GM12864 (cell line): ENCODE measurements at regions not wholly inside any gene's neighbourhood (a gene's known extent, or its start where the extent isn't known, plus 50 kb on each side); places are given as distances from the start of the nearest gene placed in this dataset.
A peak's percentile ranks its signal among the peaks of the same experiment; 100 is the strongest.

Experiments used
- DNase-seq: peaks from one replicate; pipeline ENCODE4 v3.0.0-alpha.2; 2011; ENCODE audit warnings: low read depth
- H3K4me3 ChIP-seq: 2 replicates; pipeline ENCODE4 v1.5.1; 2011; ENCODE audit warnings: mild to moderate bottlenecking, low read depth, low read length, control low read depth
- TF ChIP-seq, protein P1 (sequence below): IDR thresholded peaks from 2 replicates; pipeline ENCODE4 v1.5.1; 2011; ENCODE audit warnings: low read depth, mild to moderate bottlenecking, moderate library complexity, low read length, control low read depth, inconsistent platforms; ENCODE audit errors: missing control alignments

DNA sequence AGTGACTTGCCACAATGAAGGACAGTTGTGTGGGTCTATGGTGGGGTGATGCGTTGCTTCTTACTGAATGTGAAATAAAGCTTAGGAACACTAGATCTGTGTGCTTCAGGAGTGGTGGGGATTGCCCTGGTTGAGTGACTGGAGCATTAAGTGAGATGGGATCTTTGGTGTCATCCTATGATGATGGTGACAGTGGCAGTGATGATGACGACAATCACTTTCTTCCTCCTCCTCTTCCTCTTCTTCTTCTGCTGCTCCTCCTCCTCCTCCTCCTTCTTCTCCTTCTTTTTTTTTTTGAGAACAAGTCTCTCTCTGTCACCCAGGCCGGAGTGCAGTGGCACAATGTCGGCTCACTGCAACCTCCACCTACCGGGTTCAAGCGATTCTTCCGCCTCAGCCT, 396.8 kb downstream of the SEC14L1 start:
- TF ChIP-seq, protein P1, sequence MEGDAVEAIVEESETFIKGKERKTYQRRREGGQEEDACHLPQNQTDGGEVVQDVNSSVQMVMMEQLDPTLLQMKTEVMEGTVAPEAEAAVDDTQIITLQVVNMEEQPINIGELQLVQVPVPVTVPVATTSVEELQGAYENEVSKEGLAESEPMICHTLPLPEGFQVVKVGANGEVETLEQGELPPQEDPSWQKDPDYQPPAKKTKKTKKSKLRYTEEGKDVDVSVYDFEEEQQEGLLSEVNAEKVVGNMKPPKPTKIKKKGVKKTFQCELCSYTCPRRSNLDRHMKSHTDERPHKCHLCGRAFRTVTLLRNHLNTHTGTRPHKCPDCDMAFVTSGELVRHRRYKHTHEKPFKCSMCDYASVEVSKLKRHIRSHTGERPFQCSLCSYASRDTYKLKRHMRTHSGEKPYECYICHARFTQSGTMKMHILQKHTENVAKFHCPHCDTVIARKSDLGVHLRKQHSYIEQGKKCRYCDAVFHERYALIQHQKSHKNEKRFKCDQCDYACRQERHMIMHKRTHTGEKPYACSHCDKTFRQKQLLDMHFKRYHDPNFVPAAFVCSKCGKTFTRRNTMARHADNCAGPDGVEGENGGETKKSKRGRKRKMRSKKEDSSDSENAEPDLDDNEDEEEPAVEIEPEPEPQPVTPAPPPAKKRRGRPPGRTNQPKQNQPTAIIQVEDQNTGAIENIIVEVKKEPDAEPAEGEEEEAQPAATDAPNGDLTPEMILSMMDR, result no peak
- no peak for DNase-seq
- no peak overlapping the region for H3K4me3 ChIP-seq

DNA sequence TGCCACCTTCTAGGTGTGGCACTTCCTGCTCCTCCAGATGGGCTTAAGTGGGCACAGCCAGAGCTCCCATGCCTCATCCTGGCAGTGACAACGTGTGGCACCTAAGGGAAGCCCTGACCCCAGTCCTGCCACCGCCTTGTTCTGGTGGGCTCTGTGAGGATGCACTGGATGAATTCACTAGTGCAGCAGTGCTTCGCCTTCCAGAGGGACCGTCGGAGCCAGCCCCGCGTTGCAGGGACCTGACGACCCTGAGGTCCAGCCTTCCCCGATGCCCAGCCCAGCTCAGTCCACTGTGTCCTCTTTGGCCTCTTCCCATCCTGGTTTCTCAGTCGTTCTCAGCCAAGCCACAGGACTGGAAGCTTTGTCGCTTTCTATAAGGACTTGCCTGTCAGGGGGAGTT, 399.8 kb downstream of the SEC14L1 start:
- TF ChIP-seq, protein P1, result no peak
- H3K4me3 ChIP-seq, result no peak overlapping the region
- no peak for DNase-seq

DNA sequence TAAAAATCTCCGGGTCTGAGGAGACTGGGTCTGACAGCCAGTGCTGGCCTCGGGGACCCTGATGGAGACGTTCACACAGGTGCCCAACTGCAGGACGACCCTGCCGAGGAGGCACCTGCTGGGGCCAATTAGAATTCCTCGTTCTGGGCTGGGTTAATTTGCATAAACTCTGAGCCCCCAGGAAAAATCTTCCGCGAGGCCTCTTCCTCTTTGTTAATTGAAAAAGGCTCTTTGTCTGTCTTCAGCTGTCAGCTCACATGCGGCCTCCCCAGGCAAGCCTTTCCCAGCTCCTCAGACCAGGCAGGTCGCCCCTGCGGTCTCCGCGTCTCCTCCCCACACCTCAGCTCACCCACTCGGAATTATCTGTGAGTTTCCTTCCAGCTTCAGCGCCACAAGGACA, 400.2 kb downstream of the SEC14L1 start:
- no peak overlapping the region for H3K4me3 ChIP-seq
- TF ChIP-seq, protein P1, result no peak
- DNase-seq, result no peak

DNA sequence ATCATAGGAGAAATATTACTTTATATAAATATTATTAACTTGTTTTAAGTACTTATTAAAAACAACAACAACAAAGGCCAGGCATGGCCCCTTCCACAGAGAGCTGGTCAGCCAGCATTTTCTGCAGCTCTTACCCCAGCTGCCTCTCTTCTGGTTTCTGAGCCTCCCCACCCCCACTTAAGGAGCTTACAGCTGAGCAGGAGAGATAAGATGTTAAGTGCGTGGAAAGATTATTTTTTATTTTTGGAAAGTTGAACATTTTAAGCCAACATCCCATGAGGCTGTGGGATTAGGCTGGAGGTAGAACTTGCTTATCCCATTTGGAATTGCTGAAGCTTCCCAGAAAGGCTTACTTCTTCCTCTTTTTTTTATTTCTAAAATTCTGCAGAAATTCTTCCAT, 401.2 kb downstream of the SEC14L1 start:
- no peak for DNase-seq
- TF ChIP-seq, protein P1, result no peak

DNA sequence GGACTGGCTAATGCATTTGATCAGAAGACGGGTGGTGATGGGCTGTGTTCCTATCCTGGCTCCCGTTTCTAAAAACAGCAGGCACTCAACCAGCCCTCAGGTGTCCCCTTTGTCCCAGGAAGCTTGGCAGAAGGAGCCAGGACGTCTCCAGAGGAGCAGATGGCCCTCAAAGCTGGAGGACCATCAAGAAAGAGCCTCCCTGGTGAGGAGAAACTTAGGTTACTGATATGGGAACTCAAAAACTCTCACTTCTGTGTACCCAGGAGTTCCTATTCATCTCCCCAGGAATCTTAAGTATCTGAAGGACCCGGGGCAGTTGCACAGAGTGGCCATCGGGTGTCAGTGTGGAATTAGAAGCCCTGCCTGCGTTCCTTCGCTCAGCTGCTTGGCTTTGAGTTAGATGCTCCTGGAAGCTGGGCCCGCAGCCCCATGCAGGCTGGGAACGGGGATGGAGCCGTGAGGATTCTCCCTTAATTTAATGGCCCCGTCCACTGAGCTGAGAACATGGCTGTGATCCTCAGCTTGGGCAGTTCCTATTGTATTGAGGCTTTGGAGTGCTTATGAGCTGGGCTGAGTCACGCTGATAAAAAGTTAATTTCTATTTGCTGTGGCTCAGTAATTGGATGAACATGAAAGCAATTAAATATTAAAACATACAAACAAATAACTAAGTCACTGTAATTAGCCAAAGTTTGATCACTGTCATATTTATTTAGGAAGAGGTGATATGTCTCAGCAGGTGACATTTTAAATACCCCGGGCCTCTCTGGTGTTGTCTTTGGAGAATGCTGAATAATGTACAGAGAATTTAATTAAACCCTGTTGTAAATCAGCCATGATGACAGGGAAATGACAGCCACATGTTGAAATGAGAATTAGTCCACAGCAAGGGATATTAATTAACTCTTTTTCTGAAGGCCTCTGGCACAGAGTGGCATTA, 402.1 kb downstream of the SEC14L1 start:
- DNase-seq, result peak; percentile 29
- TF ChIP-seq, protein P1, result peak; percentile 92
- no peak overlapping the region for H3K4me3 ChIP-seq

More for the DNA sequence above, 401.2 kb downstream of the SEC14L1 start:
- H3K4me3 ChIP-seq, result no peak overlapping the region

DNA sequence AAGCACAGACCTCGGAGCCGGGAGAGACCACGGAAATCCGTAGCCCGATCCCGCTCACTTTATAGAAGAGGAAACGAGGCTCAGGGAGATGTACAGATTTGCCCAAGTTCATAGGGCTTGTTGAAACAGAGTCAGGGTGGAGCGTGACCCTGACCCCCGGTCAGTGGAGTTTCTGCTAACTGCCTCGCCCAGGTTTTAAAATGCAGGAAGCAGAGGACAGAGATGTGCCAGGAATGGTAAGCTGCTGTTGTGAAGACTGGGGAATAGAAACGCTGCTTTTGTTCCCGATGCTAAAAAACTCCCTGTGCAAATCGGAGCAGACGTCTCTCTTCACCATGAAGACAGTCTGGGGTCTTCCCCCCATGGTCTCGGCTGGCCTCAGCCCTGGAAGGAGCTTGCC, 403.0 kb downstream of the SEC14L1 start:
- TF ChIP-seq, protein P1, result no peak
- DNase-seq, result no peak
- H3K4me3 ChIP-seq, result no peak overlapping the region
